ENCODE measurements at regions not wholly inside any gene's neighbourhood (a gene's known extent, or its start where the extent isn't known, plus 50 kb on each side); places are given as distances from the start of the nearest gene placed in this dataset.
"Not testable (repeated sequence)": the region's sequence is repeated elsewhere in the genome, so short reads cannot be mapped to it uniquely, and the experiment has no call there.

GRCh38 chr2:167745667-167746066, 501.7 kb downstream of the STK39 start:
- no peak overlapping the region for H3K27ac ChIP-seq (ENCODE audit: low read length)
- TF ChIP-seq, protein P1, sequence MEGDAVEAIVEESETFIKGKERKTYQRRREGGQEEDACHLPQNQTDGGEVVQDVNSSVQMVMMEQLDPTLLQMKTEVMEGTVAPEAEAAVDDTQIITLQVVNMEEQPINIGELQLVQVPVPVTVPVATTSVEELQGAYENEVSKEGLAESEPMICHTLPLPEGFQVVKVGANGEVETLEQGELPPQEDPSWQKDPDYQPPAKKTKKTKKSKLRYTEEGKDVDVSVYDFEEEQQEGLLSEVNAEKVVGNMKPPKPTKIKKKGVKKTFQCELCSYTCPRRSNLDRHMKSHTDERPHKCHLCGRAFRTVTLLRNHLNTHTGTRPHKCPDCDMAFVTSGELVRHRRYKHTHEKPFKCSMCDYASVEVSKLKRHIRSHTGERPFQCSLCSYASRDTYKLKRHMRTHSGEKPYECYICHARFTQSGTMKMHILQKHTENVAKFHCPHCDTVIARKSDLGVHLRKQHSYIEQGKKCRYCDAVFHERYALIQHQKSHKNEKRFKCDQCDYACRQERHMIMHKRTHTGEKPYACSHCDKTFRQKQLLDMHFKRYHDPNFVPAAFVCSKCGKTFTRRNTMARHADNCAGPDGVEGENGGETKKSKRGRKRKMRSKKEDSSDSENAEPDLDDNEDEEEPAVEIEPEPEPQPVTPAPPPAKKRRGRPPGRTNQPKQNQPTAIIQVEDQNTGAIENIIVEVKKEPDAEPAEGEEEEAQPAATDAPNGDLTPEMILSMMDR (IDR thresholded peaks at IDR 0.05), result no peak
- TF ChIP-seq TCF7L2 (IDR thresholded peaks at IDR 0.05; ENCODE audit: low read depth, low read length) (no peak), POLR2AphosphoS5 (IDR thresholded peaks at IDR 0.05; ENCODE audit: low read depth, low read length) (no peak)
- H3K36me3 ChIP-seq (ENCODE audit: control insufficient read depth, insufficient read depth, low read length), result no peaks in the 10 kb centered on the region
- no TSS peak for BruUV-seq (replicated peaks)
- H3K9me3 ChIP-seq (ENCODE audit: control insufficient read depth, insufficient read depth, low read depth, low read length), result no peaks in the 10 kb centered on the region
- no peaks in the 10 kb centered on the region for H3K27me3 ChIP-seq (ENCODE audit: control insufficient read depth, insufficient read depth, low read length)
- POLR2A ChIA-PET, result interaction anchor here (0.5 kb wide), 1 partner anchor 18 kb away, joined by 8 read pairs; no protein-coding TSS in a partner anchor
- intact Hi-C loops (cut with micrococcal nuclease; ENCODE audit: unreplicated experiment) (no loop called here), in situ Hi-C loops (cut with HindIII; ENCODE audit: low pct_unique_long_range_greater_than_20kb, low sequenced_read_pairs) (no loop called here)
- H3K4me3 ChIP-seq (ENCODE audit: low read depth in 2 of 2, low read length in 2 of 2), result no peak overlapping the region
- CTCF ChIA-PET, result no interaction called here
- ATAC-seq (no peak), DNase-seq (ENCODE audit: low read depth, low spot score) (no peak)
- H3K4me1 ChIP-seq (ENCODE audit: control insufficient read depth, insufficient read depth, low read length), result no peaks in the 10 kb centered on the region

DNA sequence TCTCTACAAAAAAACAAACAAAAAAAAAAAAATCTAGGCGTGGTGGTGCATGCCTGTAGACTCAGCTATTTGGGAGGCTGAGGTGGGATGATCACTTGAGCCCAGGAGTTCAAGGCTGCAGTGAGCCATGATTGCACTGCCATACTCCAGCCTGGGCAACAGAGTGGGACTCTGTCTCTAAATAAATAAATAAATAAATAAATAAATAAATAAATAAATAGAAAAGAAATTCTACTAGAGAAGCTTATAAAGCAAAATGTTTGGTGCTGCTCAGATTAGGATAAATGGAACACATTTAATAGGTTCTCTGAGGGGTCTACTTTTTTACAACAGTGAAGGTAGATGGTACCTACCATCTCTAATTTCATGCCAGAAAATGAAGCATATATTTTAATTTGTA, 507.5 kb downstream of the STK39 start:
- H3K4me1 ChIP-seq (ENCODE audit: control insufficient read depth, insufficient read depth, low read length); DNase-seq (ENCODE audit: low read depth, low spot score); H3K9me3 ChIP-seq (ENCODE audit: control insufficient read depth, insufficient read depth, low read depth, low read length); H3K4me3 ChIP-seq (ENCODE audit: low read depth in 2 of 2, low read length in 2 of 2); H3K27me3 ChIP-seq (ENCODE audit: control insufficient read depth, insufficient read depth, low read length); ATAC-seq; H3K27ac ChIP-seq (ENCODE audit: low read length); in situ Hi-C loops (cut with HindIII; ENCODE audit: low pct_unique_long_range_greater_than_20kb, low sequenced_read_pairs); POLR2A ChIA-PET; intact Hi-C loops (cut with micrococcal nuclease; ENCODE audit: unreplicated experiment); H3K36me3 ChIP-seq (ENCODE audit: control insufficient read depth, insufficient read depth, low read length); BruUV-seq (replicated peaks): not testable (repeated sequence)
- CTCF ChIA-PET, result interaction anchor here (0.6 kb wide), 1 partner anchor 144 kb away, joined by 3 read pairs; no protein-coding TSS in a partner anchor

GRCh38 chr2:167733747-167734146, 513.6 kb downstream of the STK39 start:
- H3K36me3 ChIP-seq (ENCODE audit: control insufficient read depth, insufficient read depth, low read length), result no peaks in the 10 kb centered on the region
- POLR2A ChIA-PET, result no interaction called here
- no peak overlapping the region for H3K27ac ChIP-seq (ENCODE audit: low read length)
- no peak overlapping the region for H3K4me3 ChIP-seq (ENCODE audit: low read depth in 2 of 2, low read length in 2 of 2)
- in situ Hi-C loops (cut with HindIII; ENCODE audit: low pct_unique_long_range_greater_than_20kb, low sequenced_read_pairs), result no loop called here
- no peak for ATAC-seq
- no peak for DNase-seq (ENCODE audit: low read depth, low spot score)
- no TSS peak for BruUV-seq (replicated peaks)
- no peaks in the 10 kb centered on the region for H3K27me3 ChIP-seq (ENCODE audit: control insufficient read depth, insufficient read depth, low read length)
- no peaks in the 10 kb centered on the region for H3K9me3 ChIP-seq (ENCODE audit: control insufficient read depth, insufficient read depth, low read depth, low read length)
- CTCF ChIA-PET, result no interaction called here
- intact Hi-C loops (cut with micrococcal nuclease; ENCODE audit: unreplicated experiment), result no loop called here
- H3K4me1 ChIP-seq (ENCODE audit: control insufficient read depth, insufficient read depth, low read length), result no peaks in the 10 kb centered on the region
- no peak for TF ChIP-seq TCF7L2 (IDR thresholded peaks at IDR 0.05; ENCODE audit: low read depth, low read length)
- no peak for TF ChIP-seq POLR2AphosphoS5 (IDR thresholded peaks at IDR 0.05; ENCODE audit: low read depth, low read length)
- TF ChIP-seq, protein P2, sequence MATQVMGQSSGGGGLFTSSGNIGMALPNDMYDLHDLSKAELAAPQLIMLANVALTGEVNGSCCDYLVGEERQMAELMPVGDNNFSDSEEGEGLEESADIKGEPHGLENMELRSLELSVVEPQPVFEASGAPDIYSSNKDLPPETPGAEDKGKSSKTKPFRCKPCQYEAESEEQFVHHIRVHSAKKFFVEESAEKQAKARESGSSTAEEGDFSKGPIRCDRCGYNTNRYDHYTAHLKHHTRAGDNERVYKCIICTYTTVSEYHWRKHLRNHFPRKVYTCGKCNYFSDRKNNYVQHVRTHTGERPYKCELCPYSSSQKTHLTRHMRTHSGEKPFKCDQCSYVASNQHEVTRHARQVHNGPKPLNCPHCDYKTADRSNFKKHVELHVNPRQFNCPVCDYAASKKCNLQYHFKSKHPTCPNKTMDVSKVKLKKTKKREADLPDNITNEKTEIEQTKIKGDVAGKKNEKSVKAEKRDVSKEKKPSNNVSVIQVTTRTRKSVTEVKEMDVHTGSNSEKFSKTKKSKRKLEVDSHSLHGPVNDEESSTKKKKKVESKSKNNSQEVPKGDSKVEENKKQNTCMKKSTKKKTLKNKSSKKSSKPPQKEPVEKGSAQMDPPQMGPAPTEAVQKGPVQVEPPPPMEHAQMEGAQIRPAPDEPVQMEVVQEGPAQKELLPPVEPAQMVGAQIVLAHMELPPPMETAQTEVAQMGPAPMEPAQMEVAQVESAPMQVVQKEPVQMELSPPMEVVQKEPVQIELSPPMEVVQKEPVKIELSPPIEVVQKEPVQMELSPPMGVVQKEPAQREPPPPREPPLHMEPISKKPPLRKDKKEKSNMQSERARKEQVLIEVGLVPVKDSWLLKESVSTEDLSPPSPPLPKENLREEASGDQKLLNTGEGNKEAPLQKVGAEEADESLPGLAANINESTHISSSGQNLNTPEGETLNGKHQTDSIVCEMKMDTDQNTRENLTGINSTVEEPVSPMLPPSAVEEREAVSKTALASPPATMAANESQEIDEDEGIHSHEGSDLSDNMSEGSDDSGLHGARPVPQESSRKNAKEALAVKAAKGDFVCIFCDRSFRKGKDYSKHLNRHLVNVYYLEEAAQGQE (IDR thresholded peaks at IDR 0.05; ENCODE audit: insufficient read depth in 1 of 2, low read depth in 2 of 2, low read length in 1 of 2), result no peak
- TF ChIP-seq SIN3A (IDR thresholded peaks at IDR 0.05; ENCODE audit: borderline replicate concordance, insufficient read depth, low read depth, low read length), result no peak
- TF ChIP-seq, protein P1 (IDR thresholded peaks at IDR 0.05), result no peak
